Psoas muscle (tissue), 7 donors: ENCODE measurements at regions not wholly inside any gene's neighbourhood (a gene's known extent, or its start where the extent isn't known, plus 50 kb on each side); places are given as distances from the start of the nearest gene placed in this dataset.
A peak's percentile ranks its signal among the peaks of the same experiment; 100 is the strongest.

ENCODE experiments used
- ATAC-seq, 4 donors: fragments of 200-7000 bp; cut with Tn5 transposase; one replicate each; pipeline ENCODE4 v1.9.1; 2020; ENCODE audit warnings: moderate library complexity in 3 of 4, mild to moderate bottlenecking in 2 of 4
- DNase-seq, 2 donors: peaks; one replicate each; pipeline ENCODE4 v3.0.0-alpha.2; 2020
- H3K27ac ChIP-seq: fragments of 200-600 bp; one replicate; pipeline ENCODE4 v1.8.0; 2022
- H3K27me3 ChIP-seq, 3 donors: fragments of 200-600 bp in 1 of 3; one replicate each; pipeline versions ENCODE4 v1.6.1 to v1.8.0; 2013 to 2022; ENCODE audit warnings: low read length in 2 of 3, mild to moderate bottlenecking in 2 of 3, moderate library complexity in 1 of 3; ENCODE audit not compliant: insufficient read depth in 3 of 3
- H3K36me3 ChIP-seq, 2 donors: fragments of 200-600 bp in 1 of 2; one replicate each; pipeline versions ENCODE4 v1.6.1 to v1.8.0; 2013 to 2022; ENCODE audit warnings: low read depth in 1 of 2, mild to moderate bottlenecking in 1 of 2, moderate library complexity in 1 of 2; ENCODE audit not compliant: insufficient read depth in 1 of 2
- H3K4me1 ChIP-seq: fragments of 200-600 bp; one replicate; pipeline ENCODE4 v1.8.0; 2022
- H3K4me3 ChIP-seq: fragments of 200-600 bp; one replicate; pipeline ENCODE4 v1.8.0; 2022; ENCODE audit warnings: mild to moderate bottlenecking
- H3K9me3 ChIP-seq: fragments of 200-600 bp; one replicate; pipeline ENCODE4 v1.8.0; 2022
- CTCF ChIP-seq: fragments of 200-600 bp; IDR thresholded peaks from one replicate; pipeline ENCODE4 v1.8.0; 2022; ENCODE audit warnings: antibody characterized with exemption
- WGBS, 3 donors: extraction: QIAGEN DNeasy Blood & Tissue Kit; methylation state at CpG; one replicate each; pipeline versions ENCODE4 v1.1.6 to v1.1.7; 2013; 5-methylcytosine and 5-hydroxymethylcytosine counted together
- intact Hi-C, 2 donors: fragments of 100-400 bp; cut with DNase I; formaldehyde crosslinking; loops; one replicate each; pipeline versions ENCODE4 v1.11.0 to v1.14.2; 2022
- donor health status: healthy with polysubstance abuse.
- donor health status: DM: no; HTN: no; CAD: no; lungs with moderate emphysema.
- donor health status: Bipolar disorder and iron deficiency.
- donor health status: healthy.
- donor health status: DM: yes; HTN: yes; CAD: no.
- donor health status: DM: no; HTN: no; CAD: no.
- donor health status: DM: yes; HTN: yes; CAD: no.

GRCh38 chr1:115491298-115492018, 150.3 kb upstream of the VANGL1 start:
- H3K4me1 ChIP-seq = no peaks in the 10 kb centered on the region
- H3K27me3 ChIP-seq = no peaks in the 10 kb centered on the region
- H3K4me3 ChIP-seq = no peak overlapping the region
- H3K27ac ChIP-seq = no peak overlapping the region
- H3K9me3 ChIP-seq = no peaks in the 10 kb centered on the region
- H3K36me3 ChIP-seq = no peaks in the 10 kb centered on the region
- 75 to 86% (median 80%) methylated on average over 9 of the region's 9 CpGs for WGBS, 3 donors
- intact Hi-C loops = no loop called here
- TF ChIP-seq CTCF = no peak
- ATAC-seq (no peak), DNase-seq (no peak)

GRCh38 chr1:115479055-115479482, 141.0 kb upstream of the NGF start:
- H3K9me3 ChIP-seq = no peaks in the 10 kb centered on the region
- WGBS, 3 donors = 10 to 23% (median 20%) methylated on average over 20 to 22 of the region's 22 CpGs
- DNase-seq = no peak
- peaks cover 0 to 19% (median 3%) of the 10 kb centered on the region in 3 donors for H3K27me3 ChIP-seq
- no peak overlapping the region for H3K27ac ChIP-seq
- no peaks in the 10 kb centered on the region for H3K4me1 ChIP-seq
- intact Hi-C loops = no loop called here
- no peak overlapping the region for H3K4me3 ChIP-seq
- ATAC-seq = peak in 1 of 4 donors; percentile 63
- H3K36me3 ChIP-seq = no peaks in the 10 kb centered on the region
- no peak for TF ChIP-seq CTCF

- no peak for ATAC-seq
- TF ChIP-seq CTCF = no peak
- no peak overlapping the region for H3K27ac ChIP-seq
- intact Hi-C loops = no loop called here
- H3K4me1 ChIP-seq = no peaks in the 10 kb centered on the region
- H3K27me3 ChIP-seq = peaks cover 0 to 19% (median 3%) of the 10 kb centered on the region in 3 donors
- no peaks in the 10 kb centered on the region for H3K9me3 ChIP-seq
- H3K4me3 ChIP-seq = no peak overlapping the region
- no peak for DNase-seq
- 83 to 89% (median 85%) methylated on average over 7 of the region's 7 CpGs for WGBS, 3 donors
- H3K36me3 ChIP-seq = no peaks in the 10 kb centered on the region
These were observed 139.0 kb upstream of the NGF start for GRCh38 chr1:115477071-115477470.

- Histone ChIP-seq H3K4me1 (no peaks in the 10 kb centered on the region), H3K4me3 (no peak overlapping the region), H3K27me3 (peaks cover 0 to 19% (median 3%) of the 10 kb centered on the region in 3 donors), H3K27ac (no peak overlapping the region), H3K9me3 (no peaks in the 10 kb centered on the region), H3K36me3 (no peaks in the 10 kb centered on the region)
- ATAC-seq (no peak), DNase-seq (no peak)
- intact Hi-C loops = no loop called here
- WGBS, 3 donors = 74 to 92% (median 77%) methylated on average over 2 of the region's 2 CpGs
- no peak for TF ChIP-seq CTCF
These were observed 138.6 kb upstream of the NGF start for GRCh38 chr1:115476616-115477015.

- no peak for TF ChIP-seq CTCF
- Histone ChIP-seq H3K27ac (no peak overlapping the region), H3K4me3 (no peak overlapping the region), H3K36me3 (no peaks in the 10 kb centered on the region), H3K9me3 (no peaks in the 10 kb centered on the region), H3K27me3 (peaks cover 0 to 19% (median 3%) of the 10 kb centered on the region in 3 donors), H3K4me1 (no peaks in the 10 kb centered on the region)
- no peak for ATAC-seq
- WGBS, 3 donors = 70 to 79% (median 73%) methylated on average over 5 of the region's 5 CpGs
- DNase-seq = no peak
- intact Hi-C loops = no loop called here
These were observed 137.9 kb upstream of the NGF start for GRCh38 chr1:115475901-115476300.
